ENCODE measurements at regions not wholly inside any gene's neighbourhood (a gene's known extent, or its start where the extent isn't known, plus 50 kb on each side); places are given as distances from the start of the nearest gene placed in this dataset.

GRCh38 chr3:182673336-182673735 is 120.0 kb upstream of the ATP11B start:
- TF ChIP-seq, protein P1, sequence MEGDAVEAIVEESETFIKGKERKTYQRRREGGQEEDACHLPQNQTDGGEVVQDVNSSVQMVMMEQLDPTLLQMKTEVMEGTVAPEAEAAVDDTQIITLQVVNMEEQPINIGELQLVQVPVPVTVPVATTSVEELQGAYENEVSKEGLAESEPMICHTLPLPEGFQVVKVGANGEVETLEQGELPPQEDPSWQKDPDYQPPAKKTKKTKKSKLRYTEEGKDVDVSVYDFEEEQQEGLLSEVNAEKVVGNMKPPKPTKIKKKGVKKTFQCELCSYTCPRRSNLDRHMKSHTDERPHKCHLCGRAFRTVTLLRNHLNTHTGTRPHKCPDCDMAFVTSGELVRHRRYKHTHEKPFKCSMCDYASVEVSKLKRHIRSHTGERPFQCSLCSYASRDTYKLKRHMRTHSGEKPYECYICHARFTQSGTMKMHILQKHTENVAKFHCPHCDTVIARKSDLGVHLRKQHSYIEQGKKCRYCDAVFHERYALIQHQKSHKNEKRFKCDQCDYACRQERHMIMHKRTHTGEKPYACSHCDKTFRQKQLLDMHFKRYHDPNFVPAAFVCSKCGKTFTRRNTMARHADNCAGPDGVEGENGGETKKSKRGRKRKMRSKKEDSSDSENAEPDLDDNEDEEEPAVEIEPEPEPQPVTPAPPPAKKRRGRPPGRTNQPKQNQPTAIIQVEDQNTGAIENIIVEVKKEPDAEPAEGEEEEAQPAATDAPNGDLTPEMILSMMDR (IDR thresholded peaks at IDR 0.05): no peak
- TF ChIP-seq POLR2A (IDR thresholded peaks at IDR 0.05; ENCODE audit: low read depth): no peak

Measured in esophagus muscularis mucosa (tissue), 3 donors.